ENCODE measurements at regions not wholly inside any gene's neighbourhood (a gene's known extent, or its start where the extent isn't known, plus 50 kb on each side); places are given as distances from the start of the nearest gene placed in this dataset.
"Not testable (repeated sequence)": the region's sequence is repeated elsewhere in the genome, so short reads cannot be mapped to it uniquely, and the experiment has no call there.

DNA sequence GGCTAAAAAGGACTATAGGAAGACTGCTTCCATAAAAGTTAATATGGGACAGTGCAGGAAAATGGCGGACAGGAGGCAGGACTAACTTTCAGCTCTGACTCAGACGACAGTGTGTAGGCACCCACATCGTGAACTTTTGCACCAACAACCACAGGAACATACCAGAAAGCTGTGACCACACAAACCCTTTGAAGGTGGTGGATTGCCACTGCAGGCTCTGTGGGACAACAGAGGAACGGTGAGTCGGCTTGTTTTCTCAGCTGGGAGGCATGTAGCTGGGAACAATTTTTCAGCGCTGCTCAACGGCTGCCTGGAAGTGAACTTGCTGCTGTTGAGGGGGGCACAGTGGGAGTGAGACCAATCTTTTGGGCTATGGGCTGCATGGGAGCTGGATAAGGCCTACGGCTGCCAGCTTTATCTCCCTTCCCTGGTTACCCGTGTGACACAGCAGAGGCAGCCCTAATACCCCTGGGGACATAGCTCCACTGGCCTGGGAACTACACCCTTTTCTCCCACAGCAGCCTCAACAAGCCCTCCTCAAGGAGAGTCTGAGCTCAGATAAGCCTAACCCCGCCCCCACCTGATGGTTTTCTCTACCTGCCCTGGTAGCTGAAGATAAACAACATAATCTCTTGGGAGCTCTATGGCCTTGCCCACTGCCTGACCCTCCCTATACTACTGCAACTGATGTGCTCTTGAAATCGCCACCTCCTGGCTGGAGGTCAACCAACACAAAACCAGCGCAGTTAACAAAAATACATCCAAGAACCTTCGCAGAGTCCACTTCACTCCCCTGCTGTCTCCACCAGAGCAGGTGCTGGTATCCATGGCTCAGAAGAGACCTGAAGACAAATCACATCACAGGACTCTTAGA, 1537.0 kb downstream of the C4orf33 start:
- no peak for DNase-seq (ENCODE audit: low spot score)

DNA sequence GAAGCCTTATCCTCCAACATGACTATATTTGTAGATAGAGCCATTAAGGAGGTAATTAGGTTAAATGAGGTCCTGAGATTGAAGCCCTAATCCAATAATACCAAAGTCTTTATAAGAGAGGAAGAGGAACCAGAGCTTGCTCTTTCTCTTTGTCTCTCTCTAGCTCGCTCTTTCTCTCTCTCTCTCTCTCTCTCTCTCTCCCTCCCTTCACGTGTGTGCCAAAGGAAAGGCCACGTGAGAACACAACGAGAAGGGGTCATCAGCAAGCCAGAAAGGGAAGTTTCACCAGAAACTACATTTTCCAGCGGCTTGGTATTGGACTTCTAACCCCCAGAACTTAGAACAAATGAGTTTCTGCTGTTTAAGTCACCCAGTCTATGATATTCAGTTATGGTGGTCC, 1540.5 kb downstream of the C4orf33 start:
- DNase-seq (ENCODE audit: low spot score) = no peak

DNA sequence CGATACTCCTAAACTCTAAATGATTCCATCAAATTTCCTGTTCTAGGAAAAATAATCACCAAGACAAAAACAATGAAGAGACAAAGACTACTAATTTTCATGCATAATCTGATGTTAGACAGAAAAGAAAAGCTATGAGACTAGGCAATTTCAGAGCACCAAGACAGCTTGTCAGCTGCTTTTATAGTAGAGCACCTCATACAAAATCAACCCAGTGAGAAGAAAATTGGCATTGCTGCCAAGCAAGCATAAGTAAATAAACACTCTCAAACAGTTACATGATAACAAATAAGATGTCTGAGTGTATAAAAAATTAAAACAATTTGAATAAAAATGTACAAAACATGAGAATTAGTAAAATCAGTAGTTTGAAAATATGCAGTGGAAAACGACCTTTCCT, 1544.6 kb downstream of the C4orf33 start:
- no peak for DNase-seq (ENCODE audit: low spot score)

DNA sequence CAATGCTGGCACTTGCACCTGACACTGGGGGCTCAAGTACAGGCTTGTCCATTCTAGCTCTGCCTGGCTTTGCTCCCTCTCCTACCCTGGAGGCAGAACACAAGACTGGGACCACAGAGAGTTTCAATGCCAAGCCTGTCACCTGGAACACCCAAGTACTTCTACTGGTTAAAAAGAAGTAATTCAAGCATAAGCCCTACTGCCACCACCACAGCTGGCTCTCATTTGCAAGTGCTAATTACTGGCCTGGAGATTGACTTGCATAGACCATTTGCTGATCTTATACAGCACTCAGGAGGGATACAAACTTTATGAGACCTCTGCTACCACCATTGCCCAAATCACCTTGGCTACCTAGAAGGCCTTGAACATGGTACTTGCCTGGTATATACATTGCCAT, 1550.9 kb downstream of the C4orf33 start:
- no peak for DNase-seq (ENCODE audit: low spot score)

DNA sequence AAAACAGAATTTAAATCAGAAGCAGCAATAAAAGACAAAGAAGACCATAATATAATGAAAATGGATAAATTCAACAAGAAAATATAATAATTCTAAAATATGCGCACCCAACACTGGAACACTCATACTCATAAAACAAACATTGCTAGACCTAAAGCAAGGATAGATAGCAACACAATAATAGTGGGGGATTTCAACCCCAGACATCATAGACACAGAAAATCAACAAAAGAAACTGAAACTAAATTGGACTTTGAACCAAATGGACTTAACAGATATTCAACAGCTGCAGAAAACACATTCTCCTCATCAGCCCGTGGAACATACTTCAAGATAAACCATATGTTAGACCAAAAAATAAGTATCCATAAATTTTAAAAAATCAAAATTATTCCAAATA, 1552.6 kb downstream of the C4orf33 start:
- DNase-seq (ENCODE audit: low spot score) = no peak

DNA sequence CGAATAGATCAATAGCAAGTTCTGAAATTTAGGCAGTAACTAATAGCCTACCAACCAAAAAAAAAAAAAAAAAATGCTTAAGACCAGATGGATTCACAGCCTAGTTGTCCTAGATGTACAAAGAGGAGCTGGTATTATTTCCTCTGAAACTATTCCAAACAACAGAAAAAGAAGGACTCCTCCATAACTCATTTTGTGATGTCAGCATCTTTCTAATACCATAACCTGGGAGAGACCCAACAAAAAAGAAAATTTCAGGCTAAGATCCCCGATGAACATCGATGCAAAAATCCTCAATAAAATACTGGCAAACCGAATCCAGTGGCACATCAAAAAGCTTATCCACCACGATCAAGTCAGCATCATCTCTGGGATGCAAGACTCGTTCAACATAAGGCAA, 1557.9 kb downstream of the C4orf33 start:
- no peak for DNase-seq (ENCODE audit: low spot score)

DNA sequence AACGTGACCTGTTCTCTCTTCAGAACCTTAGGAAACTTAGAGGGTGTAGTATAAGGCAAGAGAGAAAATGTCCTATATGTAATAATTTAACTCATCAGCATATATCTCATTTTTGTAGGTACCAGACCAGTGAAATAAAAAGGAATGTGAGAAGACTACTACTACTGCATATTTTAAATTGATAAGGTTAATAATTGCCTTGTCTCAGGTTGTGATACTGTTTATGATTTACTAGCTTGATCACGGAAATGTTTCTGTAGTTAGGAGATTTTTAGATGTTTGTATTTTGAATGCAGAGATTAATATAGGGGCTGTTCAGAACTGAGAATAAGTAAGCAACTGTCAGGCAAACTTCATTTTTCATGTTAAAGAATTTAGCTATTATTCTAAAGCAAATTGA, 1563.4 kb downstream of the C4orf33 start:
- no peak for DNase-seq (ENCODE audit: low spot score)

DNA sequence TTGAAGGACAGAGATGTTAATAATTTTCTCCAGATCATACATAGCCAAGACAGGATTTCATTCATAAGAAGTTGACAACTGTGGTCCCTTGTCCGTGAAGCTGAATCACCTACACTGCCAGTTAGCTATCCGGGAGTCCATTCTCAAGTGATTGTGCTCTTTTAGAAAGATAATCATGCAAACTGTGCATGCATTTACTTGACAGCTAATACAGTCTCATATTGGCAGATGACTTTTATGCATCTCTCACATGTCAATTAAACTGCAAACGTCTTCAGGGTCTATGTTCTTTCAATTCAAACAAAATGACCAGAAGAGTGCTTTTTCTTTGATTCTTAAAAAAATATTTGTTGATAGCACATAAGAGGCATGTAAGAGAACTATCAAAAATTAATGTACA, 1572.9 kb downstream of the C4orf33 start:
- DNase-seq (ENCODE audit: low spot score) = no peak

DNA sequence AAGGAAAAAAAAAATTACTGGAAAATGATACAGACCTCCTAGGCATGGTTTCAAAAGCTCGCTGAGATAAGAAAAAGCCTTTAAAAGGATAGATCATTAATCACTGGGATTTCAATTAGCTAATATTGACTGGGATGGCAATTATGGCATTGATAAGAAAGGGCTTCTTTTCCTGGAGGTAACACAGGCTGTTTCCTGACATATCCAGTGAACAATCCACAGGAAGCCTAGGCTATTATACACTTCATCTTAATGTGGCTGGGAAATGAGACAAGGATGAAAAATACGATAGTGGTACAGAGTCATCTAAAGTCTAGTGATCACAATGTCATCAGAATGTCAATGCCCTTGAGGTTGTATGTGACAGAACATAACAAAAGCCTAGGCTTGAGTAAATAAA, 1579.3 kb downstream of the C4orf33 start:
- DNase-seq (ENCODE audit: low spot score) = no peak

DNA sequence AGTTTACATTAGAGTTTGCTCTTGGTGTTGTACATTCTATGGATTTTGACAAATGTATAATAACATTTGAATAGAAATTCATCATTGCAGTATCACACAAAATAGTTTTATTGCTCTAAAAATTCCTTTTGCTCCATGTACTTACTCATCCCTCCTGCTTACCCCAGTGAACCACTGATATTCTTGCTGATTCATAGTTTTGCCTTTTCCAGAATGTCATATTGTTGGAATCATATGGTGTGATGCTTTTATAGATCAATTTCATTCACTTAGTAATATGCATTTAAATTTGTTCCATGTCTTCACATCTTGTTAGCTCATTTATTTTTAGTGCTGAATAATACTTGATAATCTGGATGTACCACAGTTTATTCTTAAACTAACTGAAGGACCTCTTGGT, 1593.2 kb downstream of the C4orf33 start:
- DNase-seq (ENCODE audit: low spot score) = no peak

DNA sequence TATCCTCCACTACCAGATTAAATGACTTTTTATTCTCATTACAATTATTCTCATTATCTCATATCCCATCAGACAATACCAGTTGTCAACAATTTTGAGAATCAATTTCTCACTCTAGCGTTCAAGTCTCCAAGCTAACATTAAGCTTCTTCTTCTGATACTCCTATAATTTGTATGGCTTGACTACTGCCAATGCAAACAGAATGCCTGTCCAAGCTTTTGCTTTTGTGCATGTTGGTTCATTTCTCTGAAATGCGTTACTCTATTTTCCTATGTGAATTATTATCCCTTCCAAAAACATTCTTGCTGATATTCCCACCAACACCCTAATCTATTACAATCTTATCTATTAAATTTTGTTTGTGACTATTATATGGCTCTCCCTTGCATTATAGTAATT, 1602.3 kb downstream of the C4orf33 start:
- no peak for DNase-seq (ENCODE audit: low spot score)

DNA sequence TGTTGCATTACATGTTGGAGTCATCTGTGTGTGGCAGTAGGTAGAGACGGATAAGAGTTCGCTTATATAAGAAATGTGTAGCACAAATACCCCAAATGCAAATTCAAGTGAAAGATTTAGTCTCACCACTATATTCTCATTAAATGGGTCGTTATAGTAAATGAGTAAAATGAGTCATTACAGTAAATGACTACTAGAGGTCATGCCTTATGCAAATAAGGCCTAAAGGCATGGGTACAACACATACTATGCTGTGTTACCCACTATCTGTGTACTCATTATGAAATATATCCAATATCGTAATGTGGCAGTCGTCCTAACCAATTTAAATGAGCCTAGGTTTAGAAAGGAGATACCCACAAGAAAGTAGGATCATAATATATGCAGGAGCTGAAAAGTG, 1603.1 kb downstream of the C4orf33 start:
- DNase-seq (ENCODE audit: low spot score) = no peak

DNA sequence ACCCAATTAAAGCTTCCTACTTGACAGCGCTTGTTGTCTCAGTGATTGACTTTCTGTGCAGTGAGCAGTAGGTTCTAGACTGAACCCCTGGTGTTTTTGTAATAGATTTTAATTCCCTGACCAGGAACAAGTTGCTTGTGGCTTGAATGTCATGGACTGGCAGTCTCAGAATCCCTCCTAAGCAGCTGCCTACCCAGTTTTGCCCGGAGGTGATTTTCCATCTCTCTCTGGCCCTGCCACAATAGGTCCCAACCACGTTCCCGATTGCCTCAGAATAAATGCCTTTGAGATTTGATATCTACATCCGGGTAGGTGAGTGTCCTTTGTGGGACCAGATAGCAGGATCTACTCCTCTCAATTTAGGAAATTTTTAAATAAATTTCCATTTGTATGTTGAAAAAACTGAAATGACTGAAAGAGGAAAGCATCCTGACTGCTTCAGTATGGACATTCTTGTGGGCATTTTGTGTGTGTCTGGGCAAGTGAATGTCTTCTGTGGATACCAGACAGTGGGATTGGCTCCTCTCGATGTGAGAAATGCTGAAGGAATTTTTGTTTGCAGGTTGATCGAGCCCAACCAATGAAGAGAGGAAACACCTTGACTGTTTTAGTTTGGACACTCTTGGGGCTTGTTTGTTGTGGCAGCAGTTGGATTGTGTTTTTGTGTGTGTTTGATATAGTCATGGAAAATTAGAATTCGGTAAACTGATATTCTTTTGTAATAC, 1607.4 kb downstream of the C4orf33 start:
- DNase-seq (ENCODE audit: low spot score) = no peak

DNA sequence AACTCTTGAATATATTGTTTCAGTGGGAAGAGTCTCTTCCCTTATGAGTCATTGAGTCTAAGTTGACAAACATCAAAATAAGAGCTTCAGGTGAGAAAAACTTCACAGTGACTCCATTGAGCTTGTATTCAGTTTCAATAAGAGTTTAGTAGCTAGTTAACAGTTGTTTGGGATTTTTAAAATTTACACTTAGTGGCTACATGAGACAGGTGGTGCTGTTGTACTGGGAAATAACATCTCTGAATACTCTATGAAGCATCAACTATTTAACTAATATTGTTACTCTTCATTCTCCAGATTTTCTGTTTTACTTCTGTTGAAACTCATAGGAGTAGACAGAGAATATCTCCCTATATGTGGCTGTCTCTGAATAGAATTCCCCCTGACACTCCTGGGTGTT, 1609.1 kb downstream of the C4orf33 start:
- no peak for DNase-seq (ENCODE audit: low spot score)

DNA sequence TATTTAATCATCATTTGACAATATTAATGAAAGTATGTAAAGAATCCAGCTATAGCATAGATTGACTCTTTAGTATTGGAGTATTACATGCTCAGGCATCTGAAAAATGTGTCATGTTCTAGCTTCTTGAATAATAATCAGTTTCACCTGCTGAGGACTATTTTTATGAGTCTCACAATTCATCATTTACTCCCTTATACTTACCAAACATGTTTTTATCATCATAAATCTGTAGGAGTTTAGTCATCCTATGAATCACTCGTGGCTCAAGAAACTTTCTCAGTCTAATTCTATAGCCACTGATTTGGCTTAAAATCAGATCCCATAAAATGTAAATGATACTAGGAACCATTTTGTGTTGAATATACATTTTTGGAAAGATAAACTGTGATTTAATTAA, 1616.1 kb downstream of the C4orf33 start:
- no peak for DNase-seq (ENCODE audit: low spot score)

DNA sequence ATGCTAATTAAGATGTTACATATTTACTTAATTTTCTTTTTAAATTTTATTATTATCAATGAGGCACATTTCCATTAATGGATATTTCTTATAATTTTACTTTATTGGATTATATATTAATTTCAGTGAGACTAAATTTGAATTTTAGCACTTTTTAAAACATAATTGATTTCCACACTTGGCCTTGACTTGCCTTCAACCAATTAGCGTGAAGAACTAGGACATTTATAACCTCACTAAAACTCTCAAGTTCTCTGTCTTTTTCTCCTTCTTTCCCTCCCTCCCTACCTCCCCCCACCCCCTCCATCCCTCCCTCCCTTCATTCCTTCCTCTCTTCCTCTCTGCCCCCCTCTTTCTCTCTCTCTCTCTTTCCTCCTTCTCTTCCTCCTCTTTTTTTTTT, 1618.1 kb downstream of the C4orf33 start:
- DNase-seq (ENCODE audit: low spot score) = no peak

DNA sequence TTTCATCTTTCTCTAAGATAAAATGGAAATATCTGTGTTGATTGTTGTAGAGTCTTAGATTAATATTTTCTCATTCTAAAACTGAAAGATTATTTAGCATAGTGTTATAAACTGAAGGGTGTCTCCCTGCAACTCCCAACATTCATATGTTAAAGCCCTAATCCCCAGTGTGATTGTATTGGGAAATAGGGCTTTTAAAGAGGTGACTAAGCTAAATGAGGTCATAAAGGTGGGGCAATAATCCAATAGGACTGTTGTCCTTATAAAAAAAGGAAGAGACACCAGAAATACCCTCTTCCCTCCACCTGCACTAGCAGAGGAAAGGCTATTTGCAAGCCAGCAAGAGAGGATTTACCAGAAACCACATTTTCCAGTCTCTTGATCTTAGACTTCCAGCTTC, 1626.4 kb downstream of the C4orf33 start:
- DNase-seq (ENCODE audit: low spot score) = no peak

DNA sequence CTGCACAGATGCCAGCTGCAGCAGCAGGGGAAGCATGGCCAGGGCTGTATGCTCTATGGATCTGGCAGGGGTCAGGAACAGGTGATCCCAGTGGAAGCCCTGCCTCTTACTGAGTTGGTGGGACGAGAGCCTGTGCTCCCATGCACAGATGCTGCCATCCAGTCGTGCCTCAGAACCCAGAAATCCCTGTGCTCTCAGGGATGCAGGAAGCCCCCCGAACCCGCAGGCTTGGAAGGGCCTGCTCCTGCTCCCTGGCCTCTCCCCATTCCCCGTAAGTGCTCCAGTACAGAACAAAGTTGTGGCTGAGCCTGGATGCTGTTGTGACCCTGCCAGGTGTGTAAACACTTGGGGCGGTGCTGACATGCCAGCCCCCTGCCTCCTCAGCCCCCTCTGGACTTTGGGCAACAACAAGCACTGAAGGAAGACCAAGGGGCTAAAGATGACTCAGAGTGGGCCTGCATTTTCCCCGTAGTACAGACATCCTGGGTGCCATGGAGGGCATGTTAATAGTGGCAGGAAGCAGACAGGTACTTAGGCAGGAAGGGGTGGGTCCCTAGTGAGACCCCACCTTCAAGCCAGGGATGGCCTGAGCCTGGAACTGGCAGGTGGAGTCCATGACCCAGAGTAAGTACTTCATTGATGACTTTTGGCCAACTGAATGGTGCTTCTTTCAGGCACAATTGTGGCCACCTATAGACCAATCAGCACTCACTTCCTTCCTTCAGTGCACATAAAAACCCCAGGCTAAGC, 1640.7 kb downstream of the C4orf33 start:
- DNase-seq (ENCODE audit: low spot score) = no peak

DNA sequence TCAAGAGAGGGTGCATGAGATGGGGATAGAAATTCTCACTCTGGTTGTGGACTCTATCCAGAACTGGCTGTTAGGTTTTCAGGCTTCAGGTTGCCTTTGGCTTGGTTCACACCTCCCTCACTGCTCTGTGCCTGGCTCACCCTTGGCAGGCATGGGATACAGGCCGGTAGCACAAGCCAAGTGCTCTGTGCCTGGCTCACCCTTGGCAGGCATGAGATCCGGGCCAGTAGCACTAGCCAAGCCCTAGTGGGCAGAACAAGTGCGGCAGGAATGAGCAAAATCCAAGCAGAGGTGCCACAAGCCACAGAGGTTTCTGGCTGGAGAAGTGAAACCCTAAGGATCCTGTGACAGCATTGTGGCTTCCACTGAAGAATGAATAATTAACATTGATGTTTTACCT, 1642.3 kb downstream of the C4orf33 start:
- DNase-seq (ENCODE audit: low spot score) = no peak

DNA sequence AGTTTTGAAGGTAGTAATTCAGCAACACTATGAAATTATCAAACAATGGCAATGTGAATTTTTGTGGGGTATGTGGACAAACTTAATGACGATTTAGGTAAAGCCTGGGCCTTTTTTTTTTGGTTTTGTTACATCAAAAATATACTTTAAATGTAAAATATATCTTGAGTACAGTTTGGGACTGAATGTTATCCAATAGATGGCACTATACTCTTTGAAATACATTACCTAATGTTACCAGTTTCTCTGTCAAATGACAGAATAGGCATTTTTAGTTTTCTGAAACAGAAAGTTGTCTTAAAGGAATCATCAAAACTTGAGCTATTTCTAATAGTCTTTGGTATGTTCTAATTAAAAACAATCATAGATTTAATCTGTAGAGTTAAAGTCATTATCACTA, 1651.9 kb downstream of the C4orf33 start:
- DNase-seq (ENCODE audit: low spot score) = no peak

DNA sequence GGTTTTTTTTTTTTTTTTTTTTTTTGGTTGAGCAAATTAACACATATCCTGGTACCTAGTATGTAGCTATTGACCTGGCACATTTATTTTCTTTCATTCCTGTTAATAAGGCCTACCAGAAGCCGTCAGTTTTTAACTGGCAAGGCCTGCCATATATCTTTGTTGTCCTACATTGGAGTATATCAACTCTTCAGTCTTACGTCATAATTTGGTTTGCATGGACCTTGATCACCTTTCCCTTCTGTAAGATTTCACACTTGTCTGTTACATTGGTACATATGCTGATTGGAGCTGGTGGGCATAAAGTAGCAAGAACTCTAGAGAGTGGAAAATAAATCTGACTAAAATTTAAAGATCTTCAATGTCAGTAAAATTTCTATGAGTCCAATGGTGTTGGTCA, 1658.0 kb downstream of the C4orf33 start:
- no peak for DNase-seq (ENCODE audit: low spot score)

DNA sequence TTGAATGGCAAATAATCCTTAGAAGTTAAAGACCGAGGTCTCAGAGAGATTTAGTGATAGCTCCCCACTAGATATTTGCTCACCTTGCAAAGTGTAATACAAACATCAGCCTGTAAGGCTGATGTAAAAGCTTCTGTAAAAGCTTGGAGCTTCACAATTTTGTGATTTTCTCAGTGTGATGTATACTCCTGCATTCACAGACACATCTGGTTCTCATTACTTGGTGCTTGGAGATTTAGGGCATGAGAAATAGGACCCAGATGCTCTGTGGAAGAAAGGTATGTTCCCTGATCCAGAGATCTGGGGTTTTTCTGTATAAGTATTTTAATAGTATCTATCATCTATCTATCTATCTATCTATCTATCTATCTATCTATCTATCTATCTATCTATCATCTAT, 1664.3 kb downstream of the C4orf33 start:
- DNase-seq (ENCODE audit: low spot score) = no peak

DNA sequence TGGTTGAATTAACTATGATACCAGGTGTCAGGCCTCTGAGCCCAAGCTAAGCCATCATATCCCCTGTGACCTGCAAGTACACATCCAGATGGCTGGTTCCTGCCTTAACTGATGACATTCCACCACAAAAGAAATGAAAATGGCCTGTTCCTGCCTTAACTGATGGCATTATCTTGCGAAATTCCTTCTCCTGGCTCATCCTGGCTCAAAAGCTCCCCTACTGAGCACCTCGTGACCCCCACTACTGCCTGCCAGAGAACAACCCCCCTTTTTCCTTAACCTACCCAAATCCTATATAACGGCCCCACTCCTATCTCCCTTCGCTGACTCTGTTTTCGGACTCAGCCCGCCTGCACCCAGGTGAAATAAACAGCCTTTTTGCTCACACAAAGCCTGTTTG, 1671.4 kb downstream of the C4orf33 start:
- DNase-seq (ENCODE audit: low spot score) = not testable (repeated sequence)
